ENCODE measurements at regions not wholly inside any gene's neighbourhood (a gene's known extent, or its start where the extent isn't known, plus 50 kb on each side); places are given as distances from the start of the nearest gene placed in this dataset.

- intact Hi-C loops (cut with DNase I): no loop called here
- ATAC-seq: no peak
- no peak for FAIRE-seq
- Histone ChIP-seq H3K9me3 (no peaks in the 10 kb centered on the region), H3K4me1 (no peaks in the 10 kb centered on the region), H3K27me3 (peaks cover 0 to 12% (median under 1%) of the 10 kb centered on the region in 4 donors), H3K4me3 (no peak overlapping the region), H3K27ac (no peak overlapping the region), H3K36me3 (no peaks in the 10 kb centered on the region)
- DNase-seq: peak in 1 of 6 donors; percentile 40
- TF ChIP-seq CTCF (IDR thresholded peaks at IDR 0.05): no peak
- WGBS, 2 donors: 93 to 97% methylated on average over 15 of the region's 15 CpGs
Measured at GRCh38 chr2:199660167-199660566, 190.8 kb downstream of the FTCDNL1 start.

- Histone ChIP-seq H3K4me3 (peak overlapping the region in 1 of 4 donors; percentile 14), H3K36me3 (no peaks in the 10 kb centered on the region), H3K4me1 (no peaks in the 10 kb centered on the region), H3K9me3 (no peaks in the 10 kb centered on the region), H3K27me3 (peaks cover 0 to 12% (median 2%) of the 10 kb centered on the region in 4 donors), H3K27ac (no peak overlapping the region)
- 2 to 3% methylated on average over 39 of the region's 39 CpGs for WGBS, 2 donors
- DNase-seq (peak in 1 of 6 donors; percentile 63), FAIRE-seq (no peak), ATAC-seq (peak in 3 of 4 donors; percentile 47 to 58 (median 53))
- intact Hi-C loops (cut with DNase I): no loop called here
- no peak for TF ChIP-seq CTCF (IDR thresholded peaks at IDR 0.05)
Measured at GRCh38 chr2:199659207-199659606, 191.8 kb downstream of the FTCDNL1 start.

GRCh38 chr2:199646439-199646838 is 188.7 kb upstream of the SATB2 start:
- WGBS, 2 donors: 31 to 46% methylated on average over 2 of the region's 2 CpGs
- Histone ChIP-seq H3K4me1 (no peaks in the 10 kb centered on the region), H3K36me3 (no peaks in the 10 kb centered on the region), H3K9me3 (no peaks in the 10 kb centered on the region), H3K4me3 (no peak overlapping the region), H3K27ac (no peak overlapping the region), H3K27me3 (no peaks in the 10 kb centered on the region)
- DNase-seq (no peak), ATAC-seq (no peak), FAIRE-seq (no peak)
- intact Hi-C loops (cut with DNase I): no loop called here
- TF ChIP-seq CTCF (IDR thresholded peaks at IDR 0.05): no peak

- ATAC-seq: no peak
- no peak for FAIRE-seq
- WGBS, 2 donors: 50 to 54% methylated on average over 4 of the region's 4 CpGs
Measured at GRCh38 chr2:199631129-199631528, 173.4 kb upstream of the SATB2 start.

GRCh38 chr2:199629301-199629700 is 171.6 kb upstream of the SATB2 start:
- no peaks in the 10 kb centered on the region for H3K36me3 ChIP-seq
- no peaks in the 10 kb centered on the region for H3K4me1 ChIP-seq
- FAIRE-seq: no peak
- no peaks in the 10 kb centered on the region for H3K9me3 ChIP-seq
- no peak overlapping the region for H3K4me3 ChIP-seq
- ATAC-seq: no peak
- TF ChIP-seq CTCF (IDR thresholded peaks at IDR 0.05): no peak
- no peak overlapping the region for H3K27ac ChIP-seq
- DNase-seq: no peak
- intact Hi-C loops (cut with DNase I): no loop called here
- H3K27me3 ChIP-seq: no peaks in the 10 kb centered on the region

More at GRCh38 chr2:199631129-199631528, 173.4 kb upstream of the SATB2 start:
- intact Hi-C loops (cut with DNase I): no loop called here
- Histone ChIP-seq H3K36me3 (no peaks in the 10 kb centered on the region), H3K27ac (no peak overlapping the region), H3K4me1 (no peaks in the 10 kb centered on the region), H3K4me3 (no peak overlapping the region), H3K27me3 (no peaks in the 10 kb centered on the region), H3K9me3 (no peaks in the 10 kb centered on the region)
- TF ChIP-seq CTCF (IDR thresholded peaks at IDR 0.05): no peak
- no peak for DNase-seq

Measured in pancreas (tissue), 10 donors.